ENCODE measurements at regions not wholly inside any gene's neighbourhood (a gene's known extent, or its start where the extent isn't known, plus 50 kb on each side); places are given as distances from the start of the nearest gene placed in this dataset.
"Not testable (repeated sequence)": the region's sequence is repeated elsewhere in the genome, so short reads cannot be mapped to it uniquely, and the experiment has no call there.

DNA sequence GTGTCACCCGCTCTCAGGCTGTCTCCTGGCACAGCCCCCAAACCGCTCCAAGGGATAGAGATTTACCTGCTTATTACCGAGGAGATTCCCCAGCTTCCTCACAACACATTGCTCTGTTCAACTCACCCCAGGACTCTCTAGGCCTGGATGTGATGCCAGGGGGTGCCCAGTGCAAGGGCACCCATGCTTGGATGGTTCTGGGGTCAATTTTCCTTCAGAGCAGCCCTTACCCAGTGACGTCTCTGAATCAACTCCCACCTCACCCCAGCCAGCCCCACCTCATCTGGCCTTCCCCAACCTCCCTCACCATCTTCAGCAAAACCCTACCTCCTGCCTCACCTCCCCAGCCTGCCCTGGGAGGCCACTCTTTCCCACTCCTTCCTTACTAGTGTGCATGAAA is 951.6 kb upstream of the ZNF722 start:
- no peaks in the 10 kb centered on the region for H3K36me3 Mint-ChIP-seq (ENCODE audit: low read depth)
- TF ChIP-seq, protein P1, sequence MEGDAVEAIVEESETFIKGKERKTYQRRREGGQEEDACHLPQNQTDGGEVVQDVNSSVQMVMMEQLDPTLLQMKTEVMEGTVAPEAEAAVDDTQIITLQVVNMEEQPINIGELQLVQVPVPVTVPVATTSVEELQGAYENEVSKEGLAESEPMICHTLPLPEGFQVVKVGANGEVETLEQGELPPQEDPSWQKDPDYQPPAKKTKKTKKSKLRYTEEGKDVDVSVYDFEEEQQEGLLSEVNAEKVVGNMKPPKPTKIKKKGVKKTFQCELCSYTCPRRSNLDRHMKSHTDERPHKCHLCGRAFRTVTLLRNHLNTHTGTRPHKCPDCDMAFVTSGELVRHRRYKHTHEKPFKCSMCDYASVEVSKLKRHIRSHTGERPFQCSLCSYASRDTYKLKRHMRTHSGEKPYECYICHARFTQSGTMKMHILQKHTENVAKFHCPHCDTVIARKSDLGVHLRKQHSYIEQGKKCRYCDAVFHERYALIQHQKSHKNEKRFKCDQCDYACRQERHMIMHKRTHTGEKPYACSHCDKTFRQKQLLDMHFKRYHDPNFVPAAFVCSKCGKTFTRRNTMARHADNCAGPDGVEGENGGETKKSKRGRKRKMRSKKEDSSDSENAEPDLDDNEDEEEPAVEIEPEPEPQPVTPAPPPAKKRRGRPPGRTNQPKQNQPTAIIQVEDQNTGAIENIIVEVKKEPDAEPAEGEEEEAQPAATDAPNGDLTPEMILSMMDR (IDR thresholded peaks at IDR 0.05) = no peak
- H3K4me1 Mint-ChIP-seq = no peaks in the 10 kb centered on the region
- H3K27me3 Mint-ChIP-seq (ENCODE audit: low read depth, poor library complexity) = peaks cover 2% of the 10 kb centered on the region
- no peak for DNase-seq
- no peak overlapping the region for H3K27ac Mint-ChIP-seq
- H3K4me3 Mint-ChIP-seq = no peak overlapping the region
- H3K9me3 Mint-ChIP-seq = no peaks in the 10 kb centered on the region

- no peaks in the 10 kb centered on the region for H3K9me3 Mint-ChIP-seq
- TF ChIP-seq, protein P1 (IDR thresholded peaks at IDR 0.05) = no peak
Measured at GRCh38 chr7:63047546-63047945, 951.1 kb upstream of the ZNF722 start.

DNA sequence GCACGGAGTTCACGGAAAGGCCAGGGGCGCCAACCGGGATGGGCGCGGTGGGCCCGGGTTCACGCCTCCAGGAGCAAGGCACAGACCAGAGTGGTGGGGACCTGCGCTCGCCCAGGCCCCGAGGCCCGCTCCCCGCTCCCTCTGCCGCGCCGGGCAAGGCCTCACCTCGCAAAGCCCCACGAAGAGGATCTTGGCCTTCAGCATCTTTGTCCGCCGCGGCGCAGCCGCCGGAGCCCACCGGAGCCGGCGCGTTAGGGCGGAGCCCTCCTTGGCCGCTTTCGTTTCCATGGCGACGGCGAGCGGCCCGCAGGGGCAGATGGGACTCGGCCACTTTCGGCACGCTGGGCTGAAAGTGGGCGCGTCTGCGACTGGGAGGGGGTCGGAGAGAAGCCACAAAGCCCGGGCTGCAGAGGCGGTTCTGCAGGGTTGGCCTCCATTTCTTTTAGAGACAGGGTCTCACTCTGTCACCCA is 944.4 kb upstream of the ZNF722 start:
- Mint-ChIP-seq H3K27me3 (ENCODE audit: low read depth, poor library complexity) (no peaks in the 10 kb centered on the region), H3K27ac (no peak overlapping the region), H3K4me1 (no peaks in the 10 kb centered on the region), H3K36me3 (ENCODE audit: low read depth) (no peaks in the 10 kb centered on the region), H3K9me3 (peaks cover 44% of the 10 kb centered on the region), H3K4me3 (no peak overlapping the region)
- DNase-seq = no peak
- TF ChIP-seq, protein P1 (IDR thresholded peaks at IDR 0.05) = no peak

More at GRCh38 chr7:63047546-63047945, 951.1 kb upstream of the ZNF722 start:
- Mint-ChIP-seq H3K27ac (no peak overlapping the region), H3K4me1 (no peaks in the 10 kb centered on the region), H3K36me3 (ENCODE audit: low read depth) (no peaks in the 10 kb centered on the region), H3K27me3 (ENCODE audit: low read depth, poor library complexity) (peaks cover 2% of the 10 kb centered on the region), H3K4me3 (no peak overlapping the region)
- no peak for DNase-seq

DNA sequence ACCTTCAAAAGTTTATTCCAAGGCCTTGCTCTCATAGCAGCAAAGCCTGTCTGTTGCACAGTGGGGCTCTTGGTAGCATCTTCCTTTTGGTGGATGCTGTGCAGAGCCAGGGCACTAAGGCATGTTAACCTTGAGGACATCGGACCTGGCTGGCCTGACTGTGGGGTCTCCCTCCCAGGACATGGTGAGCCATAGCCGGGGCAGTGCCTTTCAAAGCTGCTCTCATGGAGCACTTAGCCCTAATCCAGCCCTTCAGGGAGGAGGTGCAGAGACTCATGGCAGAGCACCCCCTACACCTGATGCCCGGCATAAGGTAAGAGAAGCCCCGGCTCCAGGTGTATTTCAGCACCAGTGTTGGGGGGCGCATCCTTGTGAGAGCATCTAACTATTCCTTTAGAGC is 941.4 kb upstream of the ZNF722 start:
- no peak for DNase-seq
- no peaks in the 10 kb centered on the region for H3K4me1 Mint-ChIP-seq
- H3K4me3 Mint-ChIP-seq = no peak overlapping the region
- no peaks in the 10 kb centered on the region for H3K36me3 Mint-ChIP-seq (ENCODE audit: low read depth)
- H3K27me3 Mint-ChIP-seq (ENCODE audit: low read depth, poor library complexity) = no peaks in the 10 kb centered on the region
- no peak overlapping the region for H3K27ac Mint-ChIP-seq
- H3K9me3 Mint-ChIP-seq = peaks cover 61% of the 10 kb centered on the region
- TF ChIP-seq, protein P1 (IDR thresholded peaks at IDR 0.05) = no peak

GRCh38 chr7:63060701-63061100 is 937.9 kb upstream of the ZNF722 start:
- peaks cover 83% of the 10 kb centered on the region for H3K9me3 Mint-ChIP-seq
- not testable (repeated sequence) for H3K4me1 Mint-ChIP-seq; H3K4me3 Mint-ChIP-seq; DNase-seq; H3K27me3 Mint-ChIP-seq (ENCODE audit: low read depth, poor library complexity); H3K27ac Mint-ChIP-seq; H3K36me3 Mint-ChIP-seq (ENCODE audit: low read depth)

DNA sequence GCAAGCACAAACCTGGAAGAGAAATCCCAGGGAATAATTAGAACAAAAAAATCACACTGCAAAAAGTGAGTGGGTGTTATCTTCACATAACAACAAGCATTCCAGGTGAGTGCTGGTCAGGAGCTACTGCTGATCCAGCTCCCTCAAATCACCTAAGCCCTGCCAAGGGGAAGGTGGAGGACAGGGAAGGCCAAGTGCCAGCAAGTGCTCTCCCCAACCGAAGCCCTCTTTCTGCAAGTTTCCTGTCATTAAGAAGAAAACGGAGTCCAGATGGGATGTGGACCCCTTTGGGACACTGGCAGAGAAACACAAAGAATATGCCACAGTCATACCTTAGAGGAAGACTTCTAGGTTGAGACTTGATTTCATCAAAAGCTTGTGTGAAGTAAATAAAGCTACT is 933.0 kb upstream of the ZNF722 start:
- peaks cover 6% of the 10 kb centered on the region for H3K36me3 Mint-ChIP-seq (ENCODE audit: low read depth)
- no peak overlapping the region for H3K4me3 Mint-ChIP-seq
- TF ChIP-seq, protein P1 (IDR thresholded peaks at IDR 0.05) = no peak
- H3K27ac Mint-ChIP-seq = no peak overlapping the region
- peaks cover under 1% of the 10 kb centered on the region for H3K27me3 Mint-ChIP-seq (ENCODE audit: low read depth, poor library complexity)
- H3K4me1 Mint-ChIP-seq = no peaks in the 10 kb centered on the region
- peaks cover 85% of the 10 kb centered on the region for H3K9me3 Mint-ChIP-seq
- DNase-seq = no peak

- DNase-seq; H3K4me1 Mint-ChIP-seq; H3K4me3 Mint-ChIP-seq; H3K36me3 Mint-ChIP-seq (ENCODE audit: low read depth); H3K27me3 Mint-ChIP-seq (ENCODE audit: low read depth, poor library complexity); H3K27ac Mint-ChIP-seq: not testable (repeated sequence)
- peaks cover 90% of the 10 kb centered on the region for H3K9me3 Mint-ChIP-seq
Measured at GRCh38 chr7:63066235-63066634, 932.4 kb upstream of the ZNF722 start.
